ENCODE measurements at regions not wholly inside any gene's neighbourhood (a gene's known extent, or its start where the extent isn't known, plus 50 kb on each side); places are given as distances from the start of the nearest gene placed in this dataset.

DNA sequence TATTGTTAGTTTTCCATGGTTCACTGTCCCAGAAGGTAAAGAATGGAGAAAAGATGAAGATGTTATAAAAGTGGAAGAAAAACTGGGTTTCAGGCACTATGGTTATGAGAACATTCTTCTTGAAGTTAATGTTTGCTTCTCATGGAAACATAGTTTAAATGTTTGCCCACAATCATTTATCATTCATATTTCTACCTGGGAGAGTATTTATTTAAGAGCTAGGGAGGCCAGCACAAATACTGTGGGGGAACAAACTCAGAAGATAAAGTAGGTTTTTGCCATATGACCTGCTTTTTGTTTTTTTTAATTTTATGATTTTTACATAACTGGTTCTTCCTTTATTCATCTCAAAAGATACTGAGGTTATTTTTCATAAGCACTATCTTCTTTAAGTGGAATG lies 96.8 kb downstream of the GC start:
- Histone ChIP-seq H3K79me2 (ENCODE audit: insufficient read depth, low read length) (no peaks in the 10 kb centered on the region), H3K4me1 (ENCODE audit: control insufficient read depth in 1 of 2, insufficient read depth in 2 of 2, low read length in 2 of 2) (no peaks in the 10 kb centered on the region), H2AFZ (ENCODE audit: insufficient read depth, low read depth, low read length, poor library complexity, severe bottlenecking) (no peak overlapping the region), H3K36me3 (replicated peaks in 1 of 2; ENCODE audit: control insufficient read depth in 1 of 2, insufficient read depth in 2 of 2, low read length in 2 of 2) (no peaks in the 10 kb centered on the region), H3K4me2 (replicated peaks; ENCODE audit: extremely low read depth, low read length, poor library complexity, severe bottlenecking) (no peak overlapping the region), H3K9me3 (replicated peaks in 1 of 2; ENCODE audit: control insufficient read depth in 1 of 2, insufficient read depth in 1 of 2, low read length in 2 of 2) (no peaks in the 10 kb centered on the region), H3K27me3 (ENCODE audit: control insufficient read depth in 2 of 2, insufficient read depth in 2 of 2, low read length in 2 of 2) (no peaks in the 10 kb centered on the region), H4K20me1 (ENCODE audit: insufficient read depth, low read length) (no peaks in the 10 kb centered on the region), H3K9ac (ENCODE audit: insufficient read depth, low read length, poor library complexity, severe bottlenecking) (no peak overlapping the region), H3K4me3 (replicated peaks in 1 of 3; ENCODE audit: low read depth in 2 of 3, low read length in 3 of 3) (no peak overlapping the region), H3K27ac (ENCODE audit: low read depth in 1 of 2, low read length in 2 of 2) (no peak overlapping the region)
- no peak overlapping the region for H3K4me3 Mint-ChIP-seq
- intact Hi-C loops (cut with micrococcal nuclease): no loop called here
- no peaks in the 10 kb centered on the region for H3K4me1 Mint-ChIP-seq
- DNase-seq: no peak
- H3K27me3 Mint-ChIP-seq (ENCODE audit: low read depth in 3 of 3): peaks cover 0 to 4% (median 4%) of the 10 kb centered on the region in 3 donors
- H3K36me3 Mint-ChIP-seq: no peaks in the 10 kb centered on the region
- TF ChIP-seq, protein P1, sequence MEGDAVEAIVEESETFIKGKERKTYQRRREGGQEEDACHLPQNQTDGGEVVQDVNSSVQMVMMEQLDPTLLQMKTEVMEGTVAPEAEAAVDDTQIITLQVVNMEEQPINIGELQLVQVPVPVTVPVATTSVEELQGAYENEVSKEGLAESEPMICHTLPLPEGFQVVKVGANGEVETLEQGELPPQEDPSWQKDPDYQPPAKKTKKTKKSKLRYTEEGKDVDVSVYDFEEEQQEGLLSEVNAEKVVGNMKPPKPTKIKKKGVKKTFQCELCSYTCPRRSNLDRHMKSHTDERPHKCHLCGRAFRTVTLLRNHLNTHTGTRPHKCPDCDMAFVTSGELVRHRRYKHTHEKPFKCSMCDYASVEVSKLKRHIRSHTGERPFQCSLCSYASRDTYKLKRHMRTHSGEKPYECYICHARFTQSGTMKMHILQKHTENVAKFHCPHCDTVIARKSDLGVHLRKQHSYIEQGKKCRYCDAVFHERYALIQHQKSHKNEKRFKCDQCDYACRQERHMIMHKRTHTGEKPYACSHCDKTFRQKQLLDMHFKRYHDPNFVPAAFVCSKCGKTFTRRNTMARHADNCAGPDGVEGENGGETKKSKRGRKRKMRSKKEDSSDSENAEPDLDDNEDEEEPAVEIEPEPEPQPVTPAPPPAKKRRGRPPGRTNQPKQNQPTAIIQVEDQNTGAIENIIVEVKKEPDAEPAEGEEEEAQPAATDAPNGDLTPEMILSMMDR (IDR thresholded peaks at IDR 0.05): no peak
- peaks cover 0 to 6% (median 0%) of the 10 kb centered on the region in 7 donors for H3K9me3 Mint-ChIP-seq
- no peak overlapping the region for H3K27ac Mint-ChIP-seq

DNA sequence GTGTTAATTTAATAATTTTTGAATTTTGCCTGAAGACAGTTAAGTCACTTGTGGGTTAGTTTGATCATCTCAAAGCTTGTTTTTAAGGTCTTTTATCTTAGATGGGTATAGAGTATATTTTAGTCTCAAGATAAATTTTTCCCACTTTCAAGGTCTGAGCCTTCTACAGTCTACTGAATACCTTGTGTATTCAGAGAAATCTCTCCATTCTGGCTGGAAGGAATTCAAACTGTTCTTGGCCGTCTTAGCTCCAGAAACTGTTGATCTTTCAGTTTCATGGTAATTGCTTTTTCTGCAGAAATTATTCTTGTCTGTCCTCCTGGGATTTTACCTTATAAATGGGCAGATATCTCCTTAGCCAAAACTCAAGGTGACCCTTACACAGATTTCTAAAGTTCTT lies 97.9 kb downstream of the GC start:
- H3K9me3 ChIP-seq (replicated peaks in 1 of 2; ENCODE audit: control insufficient read depth in 1 of 2, insufficient read depth in 1 of 2, low read length in 2 of 2): no peaks in the 10 kb centered on the region
- no peak overlapping the region for H3K4me2 ChIP-seq (replicated peaks; ENCODE audit: extremely low read depth, low read length, poor library complexity, severe bottlenecking)
- Mint-ChIP-seq H3K27ac (no peak overlapping the region), H3K4me1 (no peaks in the 10 kb centered on the region), H3K36me3 (no peaks in the 10 kb centered on the region), H3K4me3 (no peak overlapping the region), H3K9me3 (peaks cover 0 to 6% (median 0%) of the 10 kb centered on the region in 7 donors), H3K27me3 (ENCODE audit: low read depth in 3 of 3) (peaks cover 0 to 6% (median 4%) of the 10 kb centered on the region in 3 donors)
- no peaks in the 10 kb centered on the region for H3K4me1 ChIP-seq (ENCODE audit: control insufficient read depth in 1 of 2, insufficient read depth in 2 of 2, low read length in 2 of 2)
- no peaks in the 10 kb centered on the region for H4K20me1 ChIP-seq (ENCODE audit: insufficient read depth, low read length)
- DNase-seq: no peak
- H3K36me3 ChIP-seq (replicated peaks in 1 of 2; ENCODE audit: control insufficient read depth in 1 of 2, insufficient read depth in 2 of 2, low read length in 2 of 2): no peaks in the 10 kb centered on the region
- intact Hi-C loops (cut with micrococcal nuclease): no loop called here
- no peak overlapping the region for H3K4me3 ChIP-seq (replicated peaks in 1 of 3; ENCODE audit: low read depth in 2 of 3, low read length in 3 of 3)
- H3K27ac ChIP-seq (ENCODE audit: low read depth in 1 of 2, low read length in 2 of 2): no peak overlapping the region
- no peak overlapping the region for H3K9ac ChIP-seq (ENCODE audit: insufficient read depth, low read length, poor library complexity, severe bottlenecking)
- no peaks in the 10 kb centered on the region for H3K79me2 ChIP-seq (ENCODE audit: insufficient read depth, low read length)
- no peak overlapping the region for H2AFZ ChIP-seq (ENCODE audit: insufficient read depth, low read depth, low read length, poor library complexity, severe bottlenecking)
- WGBS (ENCODE audit: insufficient coverage): 71% methylated on average over 1 of the region's 1 CpG
- H3K27me3 ChIP-seq (ENCODE audit: control insufficient read depth in 2 of 2, insufficient read depth in 2 of 2, low read length in 2 of 2): no peaks in the 10 kb centered on the region
- TF ChIP-seq, protein P1 (IDR thresholded peaks at IDR 0.05): no peak

Measured in CD14-positive monocyte (primary cell).